ENCODE measurements at regions not wholly inside any gene's neighbourhood (a gene's known extent, or its start where the extent isn't known, plus 50 kb on each side); places are given as distances from the start of the nearest gene placed in this dataset.

GRCh38 chr3:87167628-87168456 is 59.3 kb upstream of the CHMP2B start (continued):
- TF ChIP-seq TAF7 (optimal IDR thresholded peaks at IDR 0.05; ENCODE audit: borderline replicate concordance, low read depth, low read length) (no peak), CHD7 (IDR thresholded peaks at IDR 0.05; ENCODE audit: insufficient replicate concordance, low read length) (no peak), KDM1A (IDR thresholded peaks at IDR 0.05; ENCODE audit: borderline replicate concordance, low read length) (no peak), SP2 (IDR thresholded peaks at IDR 0.05; ENCODE audit: low read length) (no peak), SIRT6 (IDR thresholded peaks at IDR 0.05; ENCODE audit: low read length) (no peak), RAD21 (IDR thresholded peaks at IDR 0.05 in 1 of 2, conservative IDR thresholded peaks at IDR 0.05 in 1 of 2; ENCODE audit: low read depth in 2 of 2, low read length in 2 of 2) (peak; percentile 61 to 75)

All from H1 (cell line).